ENCODE measurements at regions not wholly inside any gene's neighbourhood (a gene's known extent, or its start where the extent isn't known, plus 50 kb on each side); places are given as distances from the start of the nearest gene placed in this dataset.

- no peak for ATAC-seq
- TF ChIP-seq, protein P1, sequence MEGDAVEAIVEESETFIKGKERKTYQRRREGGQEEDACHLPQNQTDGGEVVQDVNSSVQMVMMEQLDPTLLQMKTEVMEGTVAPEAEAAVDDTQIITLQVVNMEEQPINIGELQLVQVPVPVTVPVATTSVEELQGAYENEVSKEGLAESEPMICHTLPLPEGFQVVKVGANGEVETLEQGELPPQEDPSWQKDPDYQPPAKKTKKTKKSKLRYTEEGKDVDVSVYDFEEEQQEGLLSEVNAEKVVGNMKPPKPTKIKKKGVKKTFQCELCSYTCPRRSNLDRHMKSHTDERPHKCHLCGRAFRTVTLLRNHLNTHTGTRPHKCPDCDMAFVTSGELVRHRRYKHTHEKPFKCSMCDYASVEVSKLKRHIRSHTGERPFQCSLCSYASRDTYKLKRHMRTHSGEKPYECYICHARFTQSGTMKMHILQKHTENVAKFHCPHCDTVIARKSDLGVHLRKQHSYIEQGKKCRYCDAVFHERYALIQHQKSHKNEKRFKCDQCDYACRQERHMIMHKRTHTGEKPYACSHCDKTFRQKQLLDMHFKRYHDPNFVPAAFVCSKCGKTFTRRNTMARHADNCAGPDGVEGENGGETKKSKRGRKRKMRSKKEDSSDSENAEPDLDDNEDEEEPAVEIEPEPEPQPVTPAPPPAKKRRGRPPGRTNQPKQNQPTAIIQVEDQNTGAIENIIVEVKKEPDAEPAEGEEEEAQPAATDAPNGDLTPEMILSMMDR (IDR thresholded peaks at IDR 0.05): no peak
- Histone ChIP-seq H3K4me1 (ENCODE audit: low read depth) (no peaks in the 10 kb centered on the region), H3K36me3 (ENCODE audit: low read depth) (no peaks in the 10 kb centered on the region), H3K9me3 (peaks cover 5% of the 10 kb centered on the region), H3K4me3 (no peak overlapping the region)
- DNase-seq: no peak
- intact Hi-C loops (cut with DNase I, micrococcal nuclease): no loop called here
Measured at GRCh38 chr6:90911642-90912041, 324.8 kb upstream of the MAP3K7 start.

GRCh38 chr6:90910893-90911292 is 324.0 kb upstream of the MAP3K7 start:
- ATAC-seq: no peak
- no peak for DNase-seq

GRCh38 chr6:90907931-90908655 is 321.2 kb upstream of the MAP3K7 start:
- DNase-seq: no peak
- intact Hi-C loops (cut with DNase I, micrococcal nuclease): no loop called here
- H3K4me3 ChIP-seq: no peak overlapping the region
- H3K36me3 ChIP-seq (ENCODE audit: low read depth): no peaks in the 10 kb centered on the region
- H3K9me3 ChIP-seq: no peaks in the 10 kb centered on the region
- no peaks in the 10 kb centered on the region for H3K4me1 ChIP-seq (ENCODE audit: low read depth)
- TF ChIP-seq, protein P1 (IDR thresholded peaks at IDR 0.05): no peak
- no peak for ATAC-seq

More at GRCh38 chr6:90910893-90911292, 324.0 kb upstream of the MAP3K7 start:
- Histone ChIP-seq H3K4me1 (ENCODE audit: low read depth) (no peaks in the 10 kb centered on the region), H3K9me3 (peaks cover 5% of the 10 kb centered on the region), H3K36me3 (ENCODE audit: low read depth) (no peaks in the 10 kb centered on the region), H3K4me3 (no peak overlapping the region)
- intact Hi-C loops (cut with DNase I, micrococcal nuclease): no loop called here
- TF ChIP-seq, protein P1 (IDR thresholded peaks at IDR 0.05): no peak

- no peak for DNase-seq
- Histone ChIP-seq H3K4me3 (no peak overlapping the region), H3K9me3 (no peaks in the 10 kb centered on the region), H3K36me3 (ENCODE audit: low read depth) (no peaks in the 10 kb centered on the region), H3K4me1 (ENCODE audit: low read depth) (no peaks in the 10 kb centered on the region)
- no peak for ATAC-seq
- TF ChIP-seq, protein P1 (IDR thresholded peaks at IDR 0.05): no peak
- intact Hi-C loops (cut with DNase I, micrococcal nuclease): no loop called here
Measured at GRCh38 chr6:90905351-90905750, 318.5 kb upstream of the MAP3K7 start.

DNA sequence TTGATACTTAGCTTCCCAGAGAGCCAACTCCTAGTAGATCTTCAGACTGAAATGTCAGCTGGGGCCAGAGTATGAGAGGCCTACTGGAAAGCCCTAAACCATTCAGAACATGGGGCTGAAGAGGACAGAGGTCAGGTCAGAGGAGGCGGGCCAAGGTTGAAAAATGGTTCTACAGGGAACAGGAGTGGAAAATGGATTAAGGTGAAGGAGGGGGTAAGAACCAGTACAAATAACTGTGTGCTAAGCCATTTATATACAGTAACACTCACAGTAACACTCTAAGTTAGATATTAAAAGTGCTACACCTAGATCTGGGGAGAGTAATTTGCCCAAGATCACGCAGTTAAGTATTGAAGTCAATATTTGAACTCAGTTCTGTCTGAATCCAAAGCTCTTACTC is 313.2 kb upstream of the MAP3K7 start:
- Histone ChIP-seq H3K36me3 (ENCODE audit: low read depth) (no peaks in the 10 kb centered on the region), H3K4me1 (ENCODE audit: low read depth) (no peaks in the 10 kb centered on the region), H3K4me3 (no peak overlapping the region), H3K9me3 (no peaks in the 10 kb centered on the region)
- no peak for DNase-seq
- ATAC-seq: no peak
- TF ChIP-seq, protein P1 (IDR thresholded peaks at IDR 0.05): no peak
- intact Hi-C loops (cut with DNase I, micrococcal nuclease): no loop called here
